Duodenal mucosa (tissue), 2 donors: ENCODE measurements at regions not wholly inside any gene's neighbourhood (a gene's known extent, or its start where the extent isn't known, plus 50 kb on each side); places are given as distances from the start of the nearest gene placed in this dataset.

ENCODE experiments used
- H3K27ac ChIP-seq: one replicate; pipeline ENCODE4 v1.7.0; 2013; ENCODE audit warnings: low read depth, low read length
- H3K27me3 ChIP-seq, 2 donors: one replicate each; pipeline ENCODE4 v1.7.0; 2013; ENCODE audit warnings: low read length in 2 of 2, control low read depth in 1 of 2; ENCODE audit not compliant: insufficient read depth in 2 of 2, control insufficient read depth in 1 of 2
- H3K36me3 ChIP-seq, 2 donors: one replicate each; pipeline ENCODE4 v1.7.0; 2013; ENCODE audit warnings: low read length in 2 of 2, control low read depth in 1 of 2; ENCODE audit not compliant: insufficient read depth in 2 of 2, control insufficient read depth in 1 of 2
- H3K4me1 ChIP-seq, 2 donors: one replicate each; pipeline ENCODE4 v1.7.0; 2013; ENCODE audit warnings: low read length in 2 of 2, control low read depth in 1 of 2; ENCODE audit not compliant: insufficient read depth in 2 of 2, control insufficient read depth in 1 of 2
- H3K4me3 ChIP-seq, 2 donors: one replicate each; pipeline ENCODE4 v1.7.0; 2013; ENCODE audit warnings: low read length in 2 of 2, low read depth in 1 of 2
- H3K9ac ChIP-seq, 2 donors: one replicate each; pipeline ENCODE4 v1.7.0; 2013; ENCODE audit warnings: low read length in 2 of 2, low read depth in 1 of 2
- H3K9me3 ChIP-seq, 2 donors: one replicate each; pipeline ENCODE4 v1.7.0; 2013; ENCODE audit warnings: low read length in 2 of 2, control low read depth in 1 of 2; ENCODE audit not compliant: control insufficient read depth in 1 of 2

- no peak overlapping the region for H3K27ac ChIP-seq
- no peaks in the 10 kb centered on the region for H3K27me3 ChIP-seq
- H3K36me3 ChIP-seq = no peaks in the 10 kb centered on the region
- H3K9ac ChIP-seq = no peak overlapping the region
- H3K4me3 ChIP-seq = no peak overlapping the region
- H3K9me3 ChIP-seq = no peaks in the 10 kb centered on the region
- no peaks in the 10 kb centered on the region for H3K4me1 ChIP-seq
Measured at GRCh38 chr3:6567241-6567640, 293.7 kb upstream of the GRM7 start.

- Histone ChIP-seq H3K4me3 (no peak overlapping the region), H3K27ac (no peak overlapping the region), H3K9ac (no peak overlapping the region), H3K27me3 (no peaks in the 10 kb centered on the region), H3K36me3 (no peaks in the 10 kb centered on the region), H3K4me1 (no peaks in the 10 kb centered on the region), H3K9me3 (no peaks in the 10 kb centered on the region)
Measured at GRCh38 chr3:6568999-6569493, 291.9 kb upstream of the GRM7 start.

GRCh38 chr3:6571448-6571847, 289.5 kb upstream of the GRM7 start:
- Histone ChIP-seq H3K36me3 (no peaks in the 10 kb centered on the region), H3K27ac (no peak overlapping the region), H3K4me1 (no peaks in the 10 kb centered on the region), H3K27me3 (no peaks in the 10 kb centered on the region), H3K9me3 (no peaks in the 10 kb centered on the region), H3K9ac (no peak overlapping the region), H3K4me3 (no peak overlapping the region)

- Histone ChIP-seq H3K27me3 (no peaks in the 10 kb centered on the region), H3K9ac (no peak overlapping the region), H3K9me3 (no peaks in the 10 kb centered on the region), H3K4me1 (no peaks in the 10 kb centered on the region), H3K4me3 (no peak overlapping the region), H3K27ac (no peak overlapping the region), H3K36me3 (no peaks in the 10 kb centered on the region)
Measured at GRCh38 chr3:6577584-6577983, 283.3 kb upstream of the GRM7 start.

GRCh38 chr3:6578526-6578925, 282.4 kb upstream of the GRM7 start:
- Histone ChIP-seq H3K4me3 (no peak overlapping the region), H3K36me3 (no peaks in the 10 kb centered on the region), H3K27me3 (no peaks in the 10 kb centered on the region), H3K4me1 (no peaks in the 10 kb centered on the region), H3K27ac (no peak overlapping the region), H3K9me3 (no peaks in the 10 kb centered on the region), H3K9ac (no peak overlapping the region)

- no peak overlapping the region for H3K27ac ChIP-seq
Measured at GRCh38 chr3:6580808-6581207, 280.1 kb upstream of the GRM7 start.

GRCh38 chr3:6585360-6585759, 275.6 kb upstream of the GRM7 start:
- Histone ChIP-seq H3K27ac (no peak overlapping the region), H3K9ac (no peak overlapping the region), H3K36me3 (no peaks in the 10 kb centered on the region), H3K4me1 (no peaks in the 10 kb centered on the region), H3K4me3 (no peak overlapping the region), H3K9me3 (peaks cover 0 to 7% of the 10 kb centered on the region in 2 donors), H3K27me3 (no peaks in the 10 kb centered on the region)

More at GRCh38 chr3:6580808-6581207, 280.1 kb upstream of the GRM7 start:
- no peak overlapping the region for H3K4me3 ChIP-seq
- H3K27me3 ChIP-seq = no peaks in the 10 kb centered on the region
- H3K4me1 ChIP-seq = no peaks in the 10 kb centered on the region
- H3K9ac ChIP-seq = no peak overlapping the region
- H3K36me3 ChIP-seq = no peaks in the 10 kb centered on the region
- H3K9me3 ChIP-seq = no peaks in the 10 kb centered on the region

- H3K36me3 ChIP-seq = no peaks in the 10 kb centered on the region
- no peak overlapping the region for H3K4me3 ChIP-seq
- no peak overlapping the region for H3K9ac ChIP-seq
- no peaks in the 10 kb centered on the region for H3K27me3 ChIP-seq
- H3K9me3 ChIP-seq = no peaks in the 10 kb centered on the region
- no peak overlapping the region for H3K27ac ChIP-seq
- H3K4me1 ChIP-seq = no peaks in the 10 kb centered on the region
Measured at GRCh38 chr3:6600237-6600636, 260.7 kb upstream of the GRM7 start.

GRCh38 chr3:6601374-6601773, 259.5 kb upstream of the GRM7 start:
- no peak overlapping the region for H3K4me3 ChIP-seq
- no peak overlapping the region for H3K9ac ChIP-seq
- no peak overlapping the region for H3K27ac ChIP-seq
- H3K27me3 ChIP-seq = no peaks in the 10 kb centered on the region
- no peaks in the 10 kb centered on the region for H3K9me3 ChIP-seq
- H3K36me3 ChIP-seq = no peaks in the 10 kb centered on the region
- no peaks in the 10 kb centered on the region for H3K4me1 ChIP-seq

- H3K9me3 ChIP-seq = no peaks in the 10 kb centered on the region
- no peaks in the 10 kb centered on the region for H3K36me3 ChIP-seq
- no peak overlapping the region for H3K4me3 ChIP-seq
- no peak overlapping the region for H3K9ac ChIP-seq
- H3K4me1 ChIP-seq = no peaks in the 10 kb centered on the region
- H3K27ac ChIP-seq = no peak overlapping the region
- H3K27me3 ChIP-seq = no peaks in the 10 kb centered on the region
Measured at GRCh38 chr3:6602329-6602728, 258.6 kb upstream of the GRM7 start.

- no peak overlapping the region for H3K9ac ChIP-seq
- no peaks in the 10 kb centered on the region for H3K36me3 ChIP-seq
- H3K4me3 ChIP-seq = no peak overlapping the region
- H3K4me1 ChIP-seq = no peaks in the 10 kb centered on the region
- H3K9me3 ChIP-seq = no peaks in the 10 kb centered on the region
- no peak overlapping the region for H3K27ac ChIP-seq
- no peaks in the 10 kb centered on the region for H3K27me3 ChIP-seq
Measured at GRCh38 chr3:6605227-6605626, 255.7 kb upstream of the GRM7 start.
